IMR-90 (cell line): ENCODE measurements at regions not wholly inside any gene's neighbourhood (a gene's known extent, or its start where the extent isn't known, plus 50 kb on each side); places are given as distances from the start of the nearest gene placed in this dataset.

ENCODE experiments used
- ATAC-seq: fragments of 200-7000 bp; cut with Tn5 transposase; 2 replicates; pipeline ENCODE4 v1.9.1; 2020; ENCODE audit warnings: low read depth, mild to moderate bottlenecking, moderate library complexity
- BruUV-seq: library from RNA; stranded (reverse); fragments of 400-500 nt; replicated peaks from 2 replicates; lab custom pipeline; 2021; lab: Mats Ljungman, UMichigan
- CTCF ChIA-PET: fragments of 300-600 bp; formaldehyde crosslinking; extraction: SDS; loops from one replicate; lab custom pipeline; 2021; ENCODE audit warnings: antibody characterized with exemption; lab: Yijun Ruan, JAX
- POLR2A ChIA-PET: fragments of 300-600 bp; sonication (Branson Sonifier 250); formaldehyde crosslinking; loops from one replicate; lab custom pipeline; 2022; ENCODE audit warnings: antibody characterized with exemption; ENCODE audit not compliant: unreplicated experiment; lab: Charles Lee
- DNase-seq: peaks from one replicate; pipeline ENCODE4 v3.0.0; 2013
- H2AFZ ChIP-seq: replicated peaks from 2 replicates; pipeline ENCODE3; 2013; ENCODE audit warnings: low read length, mild to moderate bottlenecking; ENCODE audit not compliant: poor library complexity
- H2AK5ac ChIP-seq: 2 replicates; pipeline ENCODE4 v1.6.1; 2013; ENCODE audit warnings: low read depth, low read length, inconsistent platforms
- H2AK9ac ChIP-seq: replicated peaks from 2 replicates; pipeline ENCODE3; 2013; ENCODE audit warnings: mild to moderate bottlenecking, low read depth, low read length, moderate library complexity; ENCODE audit not compliant: poor library complexity
- H2BK120ac ChIP-seq: 2 replicates; pipeline ENCODE4 v1.6.1; 2013; ENCODE audit warnings: low read depth, low read length, inconsistent platforms
- H2BK15ac ChIP-seq: 3 replicates; pipeline ENCODE4 v1.6.1; 2013; ENCODE audit warnings: low read depth, low read length, inconsistent platforms
- H2BK20ac ChIP-seq: 2 replicates; pipeline ENCODE4 v1.6.1; 2013; ENCODE audit warnings: low read depth, mild to moderate bottlenecking, inconsistent platforms, low read length, moderate library complexity
- H2BK5ac ChIP-seq: 2 replicates; pipeline ENCODE4 v1.6.1; 2013; ENCODE audit warnings: mild to moderate bottlenecking, low read depth, low read length, inconsistent platforms; ENCODE audit not compliant: poor library complexity, severe bottlenecking
- H3K14ac ChIP-seq: replicated peaks from 2 replicates; pipeline ENCODE4 v1.6.1; 2013; ENCODE audit warnings: low read depth, low read length, inconsistent platforms
- H3K18ac ChIP-seq: 2 replicates; pipeline ENCODE4 v1.6.1; 2013; ENCODE audit warnings: low read depth, low read length, control low read depth
- H3K23ac ChIP-seq: 2 replicates; pipeline ENCODE4 v1.6.1; 2013; ENCODE audit warnings: low read depth, low read length, inconsistent platforms
- H3K27ac ChIP-seq: 2 replicates; pipeline ENCODE4 v1.5.1; 2013; ENCODE audit warnings: mild to moderate bottlenecking, control low read depth, low read length; ENCODE audit not compliant: insufficient read depth
- H3K27me3 ChIP-seq: 2 replicates; pipeline ENCODE4 v1.6.1; 2013; ENCODE audit warnings: low read length; ENCODE audit not compliant: control insufficient read depth, insufficient read depth
- H3K36me3 ChIP-seq: 2 replicates; pipeline ENCODE4 v1.6.1; 2013; ENCODE audit warnings: low read length, mixed read lengths; ENCODE audit not compliant: control insufficient read depth, insufficient read depth
- H3K4ac ChIP-seq: 2 replicates; pipeline ENCODE4 v1.6.1; 2013; ENCODE audit warnings: low read depth, low read length, inconsistent platforms
- H3K4me1 ChIP-seq: 2 replicates; pipeline ENCODE4 v1.6.1; 2013; ENCODE audit warnings: low read length, mixed read lengths; ENCODE audit not compliant: control insufficient read depth, insufficient read depth
- H3K4me2 ChIP-seq: 2 replicates; pipeline ENCODE4 v1.6.1; 2013; ENCODE audit warnings: low read depth, mild to moderate bottlenecking, control low read depth, low read length, moderate library complexity
- H3K4me3 ChIP-seq: 2 replicates; pipeline ENCODE4 v1.5.1; 2013; ENCODE audit warnings: low read depth, mild to moderate bottlenecking, control low read depth, low read length, moderate library complexity; ENCODE audit not compliant: insufficient read depth
- H3K56ac ChIP-seq: 2 replicates; pipeline ENCODE4 v1.6.1; 2013; ENCODE audit warnings: low read length, inconsistent platforms; ENCODE audit not compliant: insufficient read depth; ENCODE audit errors: extremely low read depth
- H3K79me1 ChIP-seq, 2 experiments: 2 replicates each; pipeline ENCODE4 v1.6.1; 2013; ENCODE audit warnings: low read length in 2 of 2, inconsistent platforms in 1 of 2, low read depth in 1 of 2
- H3K9ac ChIP-seq: 2 replicates; pipeline ENCODE4 v1.6.1; 2013; ENCODE audit warnings: low read depth, low read length, control low read depth
- H3K9me1 ChIP-seq: 2 replicates; pipeline ENCODE4 v1.6.1; 2013; ENCODE audit warnings: low read length, inconsistent platforms; ENCODE audit not compliant: insufficient read depth
- H3K9me3 ChIP-seq: 2 replicates; pipeline ENCODE4 v1.6.1; 2013; ENCODE audit warnings: low read length; ENCODE audit not compliant: control insufficient read depth, insufficient read depth
- H4K20me1 ChIP-seq: 2 replicates; pipeline ENCODE4 v1.6.1; 2013; ENCODE audit warnings: low read length, inconsistent platforms; ENCODE audit not compliant: insufficient read depth
- H4K5ac ChIP-seq: 2 replicates; pipeline ENCODE4 v1.6.1; 2013; ENCODE audit warnings: mild to moderate bottlenecking, low read depth, low read length, control low read depth
- H4K8ac ChIP-seq, 2 experiments: 2 replicates each; pipeline ENCODE4 v1.6.1; 2013; ENCODE audit warnings: low read depth in 2 of 2, low read length in 2 of 2, control low read depth in 1 of 2, inconsistent platforms in 1 of 2
- H4K91ac ChIP-seq: 2 replicates; pipeline ENCODE4 v1.6.1; 2013; ENCODE audit warnings: low read depth, low read length, inconsistent platforms; ENCODE audit not compliant: insufficient read depth
- CEBPB ChIP-seq: IDR thresholded peaks from 2 replicates; pipeline ENCODE4 v1.6.1; 2012; ENCODE audit warnings: low read depth, low read length, improper control_type of control experiment
- MAZ ChIP-seq: IDR thresholded peaks from 2 replicates; pipeline ENCODE4 v1.6.1; 2012; ENCODE audit warnings: low read depth, mild to moderate bottlenecking, low read length, improper control_type of control experiment, moderate library complexity, borderline replicate concordance
- MXI1 ChIP-seq: IDR thresholded peaks from 2 replicates; pipeline ENCODE4 v1.6.1; 2012; ENCODE audit warnings: low read depth, mild to moderate bottlenecking, low read length, moderate library complexity, borderline replicate concordance
- NFE2L2 ChIP-seq: fragments of 150-350 bp; IDR thresholded peaks from 2 replicates; pipeline ENCODE4 v1.6.1; 2016; ENCODE audit warnings: low read depth, mild to moderate bottlenecking, low read length
- RAD21 ChIP-seq: IDR thresholded peaks from 2 replicates; pipeline ENCODE4 v1.6.1; 2012; ENCODE audit warnings: low read length, improper control_type of control experiment
- SMC3 ChIP-seq: fragments of 150-350 bp; IDR thresholded peaks from 2 replicates; pipeline ENCODE4 v1.6.1; 2016; ENCODE audit warnings: low read depth, mild to moderate bottlenecking, antibody characterized with exemption, low read length, moderate library complexity
- WGBS, 2 experiments: methylation state at CpG; one replicate each; pipeline versions ENCODE4 v1.1.5 to v1.1.7; 2013; ENCODE audit warnings: missing lambda C conversion rate in 2 of 2; ENCODE audit not compliant: insufficient read length in 1 of 2; ENCODE audit errors: extremely low coverage in 2 of 2; 5-methylcytosine and 5-hydroxymethylcytosine counted together
- dilution Hi-C: fragments of 300-500 bp; cut with HindIII; formaldehyde crosslinking; loops from one replicate; pipeline ENCODE4 v1.14.3; 2018; ENCODE audit warnings: low sequenced_read_pairs; ENCODE audit not compliant: unreplicated experiment
- in situ Hi-C: fragments of 300-500 bp; cut with MboI; formaldehyde crosslinking; loops from 3 replicates; pipeline ENCODE4 v1.14.3; 2019; ENCODE audit warnings: low sequenced_read_pairs, inconsistent platforms, mixed read lengths
- intact Hi-C: fragments of 100-400 bp; cut with micrococcal nuclease; formaldehyde crosslinking; loops from 2 replicates; pipeline ENCODE4 v1.10.0; 2022
- TF ChIP-seq, protein P1 (sequence below): conservative IDR thresholded peaks from 2 replicates; pipeline ENCODE4 v1.5.1; 2012; ENCODE audit warnings: mild to moderate bottlenecking, low read depth, low read length, improper control_type of control experiment

DNA sequence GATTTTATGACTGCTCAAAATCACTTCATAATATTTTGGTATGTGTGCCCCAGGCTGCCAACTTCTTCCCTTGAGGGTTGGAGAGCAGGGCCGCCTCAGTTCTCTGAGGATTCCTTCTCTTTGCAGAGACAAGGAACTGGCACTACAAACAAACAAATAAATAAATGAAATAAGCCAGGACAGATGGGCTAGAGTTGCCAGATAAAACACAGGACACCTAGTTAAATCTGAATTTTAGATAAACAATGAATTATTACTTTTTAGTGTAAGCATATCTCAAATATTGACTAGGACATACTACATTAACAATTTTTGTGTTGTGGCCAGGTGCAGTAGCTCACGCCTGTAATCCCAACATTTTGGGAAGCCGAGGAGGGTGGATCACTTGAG, 122.5 kb downstream of the FHDC1 start:
- H3K27me3 ChIP-seq, result peaks cover 31% of the 10 kb centered on the region
- no peak overlapping the region for H4K91ac ChIP-seq
- ATAC-seq (no peak), DNase-seq (no peak)
- H3K9ac ChIP-seq, result no peak overlapping the region
- H3K9me1 ChIP-seq, result no peaks in the 10 kb centered on the region
- BruUV-seq, result no TSS peak
- no peak overlapping the region for H2BK15ac ChIP-seq
- H2AK5ac ChIP-seq, result no peak overlapping the region
- dilution Hi-C loops, result no loop called here
- H3K79me1 ChIP-seq, result no peaks in the 10 kb centered on the region
- H2AFZ ChIP-seq, result no peak overlapping the region
- no peaks in the 10 kb centered on the region for H3K36me3 ChIP-seq
- no peak overlapping the region for H3K14ac ChIP-seq
- H4K5ac ChIP-seq, result no peak overlapping the region
- no peak overlapping the region for H2BK120ac ChIP-seq
- H3K56ac ChIP-seq, result no peak overlapping the region
- no peaks in the 10 kb centered on the region for H3K9me3 ChIP-seq
- H2AK9ac ChIP-seq, result no peak overlapping the region
- no peak overlapping the region for H3K23ac ChIP-seq
- no peak overlapping the region for H3K4me3 ChIP-seq
- H4K8ac ChIP-seq, result no peak overlapping the region
- in situ Hi-C loops, result no loop called here
- H3K4ac ChIP-seq, result no peak overlapping the region
- intact Hi-C loops, result no loop called here
- no peaks in the 10 kb centered on the region for H4K20me1 ChIP-seq
- no peak overlapping the region for H3K27ac ChIP-seq
- H3K4me1 ChIP-seq, result no peaks in the 10 kb centered on the region
- H2BK20ac ChIP-seq, result no peak overlapping the region
- H2BK5ac ChIP-seq, result no peak overlapping the region
- H3K4me2 ChIP-seq, result no peak overlapping the region
- no peak overlapping the region for H3K18ac ChIP-seq
- TF ChIP-seq SMC3, result no peak
- TF ChIP-seq, protein P1, sequence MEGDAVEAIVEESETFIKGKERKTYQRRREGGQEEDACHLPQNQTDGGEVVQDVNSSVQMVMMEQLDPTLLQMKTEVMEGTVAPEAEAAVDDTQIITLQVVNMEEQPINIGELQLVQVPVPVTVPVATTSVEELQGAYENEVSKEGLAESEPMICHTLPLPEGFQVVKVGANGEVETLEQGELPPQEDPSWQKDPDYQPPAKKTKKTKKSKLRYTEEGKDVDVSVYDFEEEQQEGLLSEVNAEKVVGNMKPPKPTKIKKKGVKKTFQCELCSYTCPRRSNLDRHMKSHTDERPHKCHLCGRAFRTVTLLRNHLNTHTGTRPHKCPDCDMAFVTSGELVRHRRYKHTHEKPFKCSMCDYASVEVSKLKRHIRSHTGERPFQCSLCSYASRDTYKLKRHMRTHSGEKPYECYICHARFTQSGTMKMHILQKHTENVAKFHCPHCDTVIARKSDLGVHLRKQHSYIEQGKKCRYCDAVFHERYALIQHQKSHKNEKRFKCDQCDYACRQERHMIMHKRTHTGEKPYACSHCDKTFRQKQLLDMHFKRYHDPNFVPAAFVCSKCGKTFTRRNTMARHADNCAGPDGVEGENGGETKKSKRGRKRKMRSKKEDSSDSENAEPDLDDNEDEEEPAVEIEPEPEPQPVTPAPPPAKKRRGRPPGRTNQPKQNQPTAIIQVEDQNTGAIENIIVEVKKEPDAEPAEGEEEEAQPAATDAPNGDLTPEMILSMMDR, result no peak
- TF ChIP-seq MXI1, result no peak
- TF ChIP-seq NFE2L2, result no peak
- TF ChIP-seq MAZ, result no peak
- no peak for TF ChIP-seq RAD21
- no peak for TF ChIP-seq CEBPB
- ChIA-PET POLR2A (no interaction called here), CTCF (interaction anchor here (0.7 kb wide), 1 partner anchor 1767 kb away, joined by 3 read pairs; no protein-coding TSS in a partner anchor)
- no CpG with 5 or more reads among the region's 3 CpGs for WGBS, 2 experiments
